ENCODE measurements at regions not wholly inside any gene's neighbourhood (a gene's known extent, or its start where the extent isn't known, plus 50 kb on each side); places are given as distances from the start of the nearest gene placed in this dataset.

GRCh38 chr3:71924721-71925120 is 139.8 kb upstream of the PROK2 start:
- DNase-seq, result no peak
- Histone ChIP-seq H3K27me3 (no peaks in the 10 kb centered on the region), H3K9me3 (no peaks in the 10 kb centered on the region), H3K27ac (no peak overlapping the region), H3K4me3 (no peak overlapping the region), H3K36me3 (no peaks in the 10 kb centered on the region), H3K4me1 (no peaks in the 10 kb centered on the region)
- in situ Hi-C loops (cut with MboI; ENCODE audit: low pct_ligation_motif_present in 1 of 4, low pct_unique_long_range_greater_than_20kb in 1 of 4, low sequenced_read_pairs in 3 of 4), result loop anchor here in 1 of 4 donors (25.0 kb wide), 1 partner anchor 1163 kb away; no protein-coding TSS in a partner anchor
- 83% methylated on average over 2 of the region's 2 CpGs; no CpG with 5 or more reads in 1 of the 2 donors for WGBS, 2 donors (ENCODE audit: low coverage in 1 of 2)
- TF ChIP-seq POLR2AphosphoS5 (IDR thresholded peaks at IDR 0.05) (no peak), POLR2A (IDR thresholded peaks at IDR 0.05) (no peak), EP300 (IDR thresholded peaks at IDR 0.05; ENCODE audit: low read depth) (no peak), CTCF (IDR thresholded peaks at IDR 0.05) (no peak)
- intact Hi-C loops (cut with DNase I; ENCODE audit: low total_unique reads), result no loop called here

GRCh38 chr3:71921036-71921435 is 136.1 kb upstream of the PROK2 start:
- no peaks in the 10 kb centered on the region for H3K36me3 ChIP-seq
- no peak for DNase-seq
- in situ Hi-C loops (cut with MboI; ENCODE audit: low pct_ligation_motif_present in 1 of 4, low pct_unique_long_range_greater_than_20kb in 1 of 4, low sequenced_read_pairs in 3 of 4) (no loop called here), intact Hi-C loops (cut with DNase I; ENCODE audit: low total_unique reads) (no loop called here)
- H3K4me1 ChIP-seq, result no peaks in the 10 kb centered on the region
- 83 to 97% methylated on average over 1 of the region's 1 CpG for WGBS, 2 donors (ENCODE audit: low coverage in 1 of 2)
- H3K27ac ChIP-seq, result no peak overlapping the region
- H3K27me3 ChIP-seq, result no peaks in the 10 kb centered on the region
- no peak overlapping the region for H3K4me3 ChIP-seq
- TF ChIP-seq POLR2A (IDR thresholded peaks at IDR 0.05) (no peak), CTCF (IDR thresholded peaks at IDR 0.05) (no peak), POLR2AphosphoS5 (IDR thresholded peaks at IDR 0.05) (no peak), EP300 (IDR thresholded peaks at IDR 0.05; ENCODE audit: low read depth) (no peak)
- H3K9me3 ChIP-seq, result no peaks in the 10 kb centered on the region

GRCh38 chr3:71919572-71919971 is 134.6 kb upstream of the PROK2 start:
- no peak overlapping the region for H3K27ac ChIP-seq
- in situ Hi-C loops (cut with MboI; ENCODE audit: low pct_ligation_motif_present in 1 of 4, low pct_unique_long_range_greater_than_20kb in 1 of 4, low sequenced_read_pairs in 3 of 4), result no loop called here
- H3K36me3 ChIP-seq, result no peaks in the 10 kb centered on the region
- TF ChIP-seq POLR2A (IDR thresholded peaks at IDR 0.05) (no peak), POLR2AphosphoS5 (IDR thresholded peaks at IDR 0.05) (no peak), EP300 (IDR thresholded peaks at IDR 0.05; ENCODE audit: low read depth) (no peak), CTCF (IDR thresholded peaks at IDR 0.05) (no peak)
- H3K4me3 ChIP-seq, result no peak overlapping the region
- no peak for DNase-seq
- intact Hi-C loops (cut with DNase I; ENCODE audit: low total_unique reads), result no loop called here
- no peaks in the 10 kb centered on the region for H3K9me3 ChIP-seq
- H3K27me3 ChIP-seq, result no peaks in the 10 kb centered on the region
- WGBS, 2 donors (ENCODE audit: low coverage in 1 of 2), result 65% methylated on average over 3 of the region's 3 CpGs; no CpG with 5 or more reads in 1 of the 2 donors
- H3K4me1 ChIP-seq, result no peaks in the 10 kb centered on the region

GRCh38 chr3:71917545-71917944 is 132.6 kb upstream of the PROK2 start:
- no peak for TF ChIP-seq POLR2AphosphoS5 (IDR thresholded peaks at IDR 0.05)
- no peak for TF ChIP-seq POLR2A (IDR thresholded peaks at IDR 0.05)
- no peak for TF ChIP-seq CTCF (IDR thresholded peaks at IDR 0.05)
- TF ChIP-seq EP300 (IDR thresholded peaks at IDR 0.05; ENCODE audit: low read depth), result no peak
- WGBS, 2 donors (ENCODE audit: low coverage in 1 of 2), result 66 to 71% methylated on average over 1 to 2 of the region's 2 CpGs
- Histone ChIP-seq H3K36me3 (no peaks in the 10 kb centered on the region), H3K9me3 (no peaks in the 10 kb centered on the region), H3K4me3 (no peak overlapping the region), H3K27ac (no peak overlapping the region), H3K4me1 (no peaks in the 10 kb centered on the region), H3K27me3 (no peaks in the 10 kb centered on the region)
- DNase-seq, result no peak
- intact Hi-C loops (cut with DNase I; ENCODE audit: low total_unique reads) (no loop called here), in situ Hi-C loops (cut with MboI; ENCODE audit: low pct_ligation_motif_present in 1 of 4, low pct_unique_long_range_greater_than_20kb in 1 of 4, low sequenced_read_pairs in 3 of 4) (no loop called here)

Data from transverse colon (tissue), 4 donors.